Neural progenitor cell (in vitro differentiated cells): ENCODE measurements at regions not wholly inside any gene's neighbourhood (a gene's known extent, or its start where the extent isn't known, plus 50 kb on each side); places are given as distances from the start of the nearest gene placed in this dataset.

Experiments
- CTCF ChIP-seq: fragments of 200-600 bp; sonication (generic); IDR thresholded peaks from 2 replicates; pipeline ENCODE4 v1.5.1; 2017; ENCODE audit warnings: antibody characterized with exemption, mild to moderate bottlenecking
- EZH2 ChIP-seq: fragments of 200-600 bp; sonication (generic); IDR thresholded peaks from 2 replicates; pipeline ENCODE4 v1.6.1; 2017; ENCODE audit warnings: antibody characterized with exemption, mild to moderate bottlenecking, moderate library complexity

- TF ChIP-seq CTCF = no peak
- TF ChIP-seq EZH2 = no peak
Measured at GRCh38 chr4:12409507-12410190, 981.0 kb upstream of the HS3ST1 start.
